DMS79 (cell line): ENCODE measurements at regions not wholly inside any gene's neighbourhood (a gene's known extent, or its start where the extent isn't known, plus 50 kb on each side); places are given as distances from the start of the nearest gene placed in this dataset.

Experiments used
- DNase-seq: peaks from one replicate; lab custom pipeline; 2025; lab: John Stamatoyannopoulos, UW

DNA sequence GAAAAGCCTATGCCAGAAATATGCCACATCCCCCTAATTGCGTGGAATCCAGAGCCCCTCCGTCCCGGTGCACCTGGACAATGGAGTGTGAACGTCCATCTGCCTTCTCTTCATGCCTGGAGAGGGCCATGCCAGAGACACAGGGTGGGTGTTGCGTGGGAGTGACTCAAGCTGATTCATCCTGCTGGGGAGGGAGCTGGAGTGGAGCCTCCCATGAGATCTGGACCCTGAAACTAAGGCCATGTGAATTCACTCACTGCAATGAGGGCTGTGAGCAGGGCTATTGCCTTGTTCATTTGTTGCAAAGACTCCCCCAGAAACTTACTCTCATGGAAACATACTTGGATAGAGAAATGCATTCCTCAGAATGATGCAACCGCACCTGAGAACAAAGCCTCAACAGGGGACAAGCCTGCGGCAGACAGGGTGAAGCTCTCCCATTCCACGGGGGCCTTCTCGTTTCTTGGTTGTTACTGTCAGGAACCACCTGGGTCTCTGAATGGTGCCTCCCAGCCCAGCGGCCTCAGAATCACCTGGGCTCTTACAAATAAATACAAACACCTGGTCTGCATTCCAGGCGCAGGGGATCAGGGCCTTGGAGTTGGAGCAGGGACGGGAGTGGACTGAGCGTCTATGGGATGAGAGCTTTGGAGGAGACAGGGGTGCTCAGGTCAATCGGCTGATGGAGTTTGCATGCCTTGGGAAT, 1031.2 kb downstream of the BRD1 start:
- DNase-seq: no peak

DNA sequence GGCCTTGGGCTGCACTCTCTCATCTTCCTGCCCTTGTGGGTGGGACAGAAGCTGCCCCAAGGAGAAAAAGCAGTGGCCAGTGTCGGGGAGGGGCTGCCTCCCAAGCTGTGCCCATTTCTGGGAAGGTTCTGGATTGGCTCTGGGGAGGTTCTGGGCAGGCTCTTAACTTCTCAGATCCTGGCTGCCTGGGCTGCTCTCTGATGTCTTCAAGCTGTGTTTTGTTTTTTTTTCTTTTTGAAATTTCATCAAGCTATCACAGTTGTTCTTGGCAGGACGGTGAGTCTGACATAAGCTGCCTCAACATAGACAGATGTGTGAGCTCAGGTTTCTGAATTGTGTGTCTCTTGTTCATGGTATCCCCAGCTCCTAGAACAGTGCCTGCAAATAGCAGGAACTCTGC, 1032.0 kb downstream of the BRD1 start:
- DNase-seq: no peak

- no peak for DNase-seq
Observed at GRCh38 chr22:48794906-48795305, 1032.8 kb downstream of the BRD1 start.

DNA sequence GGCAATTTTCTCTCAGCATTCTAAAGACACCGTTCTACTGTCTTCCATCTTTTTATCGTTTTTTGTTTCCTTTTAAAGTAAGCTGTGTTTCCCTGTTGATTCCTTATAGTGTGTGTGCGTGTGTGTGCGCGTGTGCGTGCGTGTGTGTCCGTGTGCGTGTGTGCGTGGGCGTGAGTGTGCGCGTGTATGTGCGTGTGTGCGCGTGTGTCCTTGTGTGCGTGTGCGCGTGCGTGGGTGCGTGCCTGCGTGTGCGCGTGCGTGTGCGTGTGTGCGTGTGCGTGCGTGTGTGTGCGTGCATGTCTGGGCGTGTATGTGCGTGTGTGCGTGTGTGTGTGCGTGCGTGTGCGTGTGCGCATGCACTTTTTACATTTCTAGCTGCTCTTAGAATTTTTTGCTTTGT, 1033.7 kb downstream of the BRD1 start:
- DNase-seq: no peak

DNA sequence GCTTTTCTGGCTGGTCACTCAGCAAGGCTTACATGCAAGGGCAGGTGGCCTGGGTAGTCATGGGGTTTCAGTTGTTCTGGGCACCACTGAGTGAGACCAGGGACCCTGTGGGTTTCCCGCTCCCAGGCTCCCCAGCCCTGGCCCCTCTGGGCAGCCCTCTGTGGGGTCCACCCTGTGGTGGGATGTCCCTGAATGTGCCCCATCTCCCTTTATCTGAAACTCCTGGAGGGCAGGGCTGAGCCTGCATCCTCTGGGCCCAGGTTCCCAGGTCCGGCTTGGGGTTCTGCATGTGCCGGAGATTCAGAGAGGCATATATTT, 1041.0 kb downstream of the BRD1 start:
- DNase-seq: no peak

DNA sequence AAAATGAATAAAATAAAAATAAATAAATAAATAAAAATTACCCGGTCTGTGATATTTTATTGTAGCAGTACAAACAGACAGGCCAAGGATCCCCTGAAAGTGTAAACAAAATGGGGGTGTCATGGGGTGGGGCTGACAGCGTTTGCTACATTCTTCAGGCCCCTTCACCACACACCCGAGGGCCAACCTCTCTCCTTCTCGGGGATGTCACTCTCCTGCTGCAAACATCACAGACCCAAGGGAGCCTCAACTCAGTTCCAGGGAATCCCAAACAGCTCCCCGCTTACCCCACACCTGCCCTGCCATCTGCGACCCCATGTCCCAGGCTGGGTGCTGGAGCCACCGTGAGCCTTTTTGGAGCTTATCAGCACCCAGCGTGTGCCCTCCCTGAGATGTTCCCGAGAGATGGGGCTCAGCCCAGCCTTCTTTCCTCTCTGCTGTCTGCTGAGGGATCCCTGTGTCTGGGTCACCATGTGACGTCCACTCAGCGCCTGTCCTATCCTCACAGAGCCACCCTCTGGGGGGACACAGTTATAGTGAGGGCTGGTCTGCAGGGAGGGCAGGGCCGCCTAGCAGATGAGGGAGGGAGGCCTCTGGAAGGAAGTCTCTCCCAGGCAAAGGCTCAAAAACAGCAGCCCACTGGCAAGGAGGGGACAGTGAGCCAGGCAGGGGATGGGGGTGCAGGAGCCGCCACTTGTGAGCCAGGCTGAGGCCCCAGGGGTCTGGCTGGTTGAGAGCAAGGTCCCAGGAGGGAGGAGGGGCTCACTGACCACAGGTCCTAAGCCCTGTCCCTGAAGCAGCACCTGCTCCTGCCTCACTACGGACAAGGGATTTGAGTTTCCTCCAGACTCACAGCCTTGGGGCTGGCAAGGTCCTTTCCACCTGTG, 1041.6 kb downstream of the BRD1 start:
- DNase-seq: no peak

GRCh38 chr22:48784701-48785503, 1042.8 kb downstream of the BRD1 start:
- no peak for DNase-seq

DNA sequence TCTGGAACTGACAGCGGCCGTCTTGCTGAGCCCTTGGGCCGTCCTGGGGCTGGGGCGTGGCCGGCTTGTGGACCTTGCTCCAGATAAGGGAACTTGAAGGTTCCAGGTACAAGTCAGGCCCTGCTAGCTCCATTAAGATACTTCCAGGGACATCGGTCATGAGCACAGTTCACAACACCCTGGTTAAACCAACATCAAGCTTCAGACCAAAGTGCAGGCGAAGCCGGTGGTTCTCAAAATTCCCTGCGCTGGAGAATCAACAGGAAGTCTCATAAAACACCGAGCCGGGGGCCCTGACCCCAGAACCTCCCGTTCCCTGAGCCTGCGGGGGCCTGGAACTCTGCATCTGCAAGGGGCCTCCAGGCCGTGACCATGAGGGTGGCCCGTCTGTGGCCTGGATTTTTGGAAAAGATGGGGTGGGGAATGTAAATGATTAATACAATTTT, 1043.8 kb downstream of the BRD1 start:
- DNase-seq: no peak

DNA sequence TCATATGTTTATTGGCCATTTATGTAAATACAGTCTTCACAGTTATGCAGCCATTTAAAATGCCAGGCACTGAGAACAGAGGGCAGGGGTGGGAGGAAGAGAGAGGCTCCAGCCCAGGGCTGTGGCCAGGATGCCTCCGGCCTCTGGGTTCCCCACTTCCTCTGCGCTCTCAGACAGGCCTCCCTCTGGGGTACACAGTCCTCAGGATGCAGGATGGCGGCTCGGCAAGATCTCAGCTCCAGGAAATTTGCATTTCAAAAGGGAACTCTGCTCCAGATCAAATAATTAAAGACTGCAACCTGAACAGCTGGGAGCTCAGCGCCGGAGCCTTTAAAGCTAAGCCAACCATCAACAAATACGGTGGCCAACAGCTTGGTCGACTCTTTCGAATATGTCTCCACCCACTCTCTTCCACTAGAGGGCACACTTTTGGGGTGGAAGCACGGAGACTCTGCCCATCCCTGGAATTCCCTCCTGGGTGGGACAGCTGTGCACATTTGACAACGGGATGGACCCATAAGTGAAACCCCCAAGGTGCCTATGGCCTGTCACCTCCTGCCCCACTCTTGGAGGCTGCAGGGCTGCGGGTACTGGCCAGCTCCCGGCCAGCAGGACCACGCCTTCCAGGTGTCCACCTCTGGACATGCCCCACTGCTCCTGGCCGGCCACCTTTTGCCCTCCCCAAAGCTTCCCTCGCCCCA, 1044.7 kb downstream of the BRD1 start:
- no peak for DNase-seq

- DNase-seq: no peak
Observed at GRCh38 chr22:48782326-48782725, 1045.3 kb downstream of the BRD1 start.

DNA sequence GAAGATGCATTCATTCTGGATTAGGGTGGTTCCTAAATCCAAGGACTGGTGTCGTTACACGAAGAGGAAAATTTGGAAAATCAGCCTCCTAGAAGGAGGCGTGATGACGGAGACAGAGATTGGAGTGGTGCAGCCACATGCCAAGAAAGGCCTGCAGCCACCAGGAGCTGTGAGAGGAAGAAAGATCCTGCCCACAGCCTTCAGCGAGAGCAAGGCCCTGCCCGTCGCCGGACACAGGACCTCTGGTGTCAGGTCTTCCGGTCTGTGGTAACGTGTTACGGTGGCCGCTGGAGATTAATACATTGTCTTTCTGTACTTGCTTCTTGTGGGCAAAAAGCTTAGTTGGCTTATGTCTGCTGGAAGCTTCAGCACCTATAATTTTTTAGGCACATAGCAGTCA, 1045.8 kb downstream of the BRD1 start:
- no peak for DNase-seq

GRCh38 chr22:48781391-48781790, 1046.3 kb downstream of the BRD1 start:
- no peak for DNase-seq

GRCh38 chr22:48780597-48781277, 1046.9 kb downstream of the BRD1 start:
- no peak for DNase-seq

- no peak for DNase-seq
Observed at GRCh38 chr22:48779661-48780596, 1047.7 kb downstream of the BRD1 start.

DNA sequence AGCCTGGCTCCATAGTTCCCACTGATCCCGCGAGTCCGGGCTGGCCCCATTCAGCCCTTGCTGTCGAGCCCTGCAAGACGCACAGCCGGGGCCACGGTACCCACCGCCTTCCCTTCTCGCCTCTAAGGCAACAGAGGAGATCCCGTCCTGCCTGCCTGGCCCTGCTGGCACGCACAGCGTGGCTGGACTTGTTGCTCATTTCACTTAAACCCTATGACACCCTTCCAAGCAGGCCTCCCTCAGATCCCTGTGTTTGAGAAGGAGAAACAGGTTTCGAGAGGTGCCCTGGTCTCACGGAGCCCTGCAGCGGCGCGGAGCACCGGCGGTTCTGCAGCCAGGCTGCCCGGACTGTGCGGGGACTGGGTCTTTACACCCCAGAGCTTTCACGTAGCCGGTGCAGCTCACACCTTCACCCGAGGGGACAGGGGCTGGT, 1048.4 kb downstream of the BRD1 start:
- DNase-seq: no peak

DNA sequence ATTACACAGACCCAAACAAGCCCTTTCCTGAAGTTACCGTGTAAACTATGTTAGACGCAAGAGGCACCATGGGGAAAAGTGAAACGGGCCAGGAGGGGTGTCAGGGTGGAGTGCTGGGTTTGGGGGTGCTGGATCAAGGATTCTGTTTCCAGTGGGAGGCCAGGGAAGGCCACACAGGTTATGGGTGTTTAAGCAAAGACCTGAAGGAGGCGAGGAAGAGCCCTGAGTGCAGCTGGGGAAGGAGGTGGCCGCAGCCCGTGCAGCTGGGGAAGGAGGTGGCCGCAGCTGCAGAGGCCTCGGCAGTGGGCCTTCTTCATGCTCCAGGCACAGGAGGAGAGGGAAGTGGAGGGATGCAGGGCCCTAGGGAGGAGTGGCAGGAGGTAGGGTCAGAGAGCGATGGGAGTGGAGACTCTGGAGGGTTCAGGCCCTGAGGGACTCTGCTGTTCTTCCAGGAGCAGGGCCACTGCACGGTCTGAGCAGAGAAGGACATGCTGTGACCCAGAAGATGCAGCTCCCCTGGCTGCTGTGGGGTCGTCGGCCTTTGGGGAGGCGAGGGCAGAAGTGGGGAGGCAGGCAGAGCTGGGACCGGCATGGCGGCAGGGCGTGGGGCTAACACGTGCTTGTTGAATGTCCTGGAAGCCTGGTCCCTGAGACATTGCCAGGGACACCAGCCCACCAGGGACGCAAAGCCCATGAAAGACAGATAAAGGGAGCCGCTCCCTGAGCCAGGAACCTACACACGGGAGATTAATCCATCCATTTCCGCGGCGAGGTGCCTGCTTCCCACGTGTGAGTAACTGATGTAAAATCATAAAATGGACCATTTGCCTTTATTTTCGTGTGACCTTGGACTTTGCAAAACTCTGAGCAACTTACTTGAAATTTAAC, 1049.1 kb downstream of the BRD1 start:
- DNase-seq: no peak

- DNase-seq: no peak
Observed at GRCh38 chr22:48772286-48772907, 1055.3 kb downstream of the BRD1 start.

GRCh38 chr22:48765595-48765994, 1062.1 kb downstream of the BRD1 start:
- DNase-seq: no peak

DNA sequence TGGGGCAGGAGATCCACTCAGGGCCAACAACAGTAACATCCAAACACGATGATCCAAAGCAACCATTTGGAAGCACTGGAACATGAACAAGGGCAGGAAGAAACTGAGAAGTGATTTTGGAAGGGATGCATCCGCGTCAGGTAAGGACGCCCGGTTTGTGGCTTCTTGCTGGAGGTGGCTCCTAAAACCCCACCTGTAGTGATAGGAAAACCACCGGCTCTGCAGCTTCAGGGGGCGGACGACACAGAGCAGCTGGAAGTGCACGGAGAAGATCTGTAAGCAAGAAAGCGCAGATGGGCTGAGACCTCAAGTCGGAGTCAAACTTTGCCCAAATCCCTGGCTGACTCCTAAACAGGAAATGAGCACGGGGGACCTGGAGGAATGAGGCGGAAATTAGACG, 1066.1 kb downstream of the BRD1 start:
- no peak for DNase-seq
